Vagina (tissue), 2 donors: ENCODE measurements at regions not wholly inside any gene's neighbourhood (a gene's known extent, or its start where the extent isn't known, plus 50 kb on each side); places are given as distances from the start of the nearest gene placed in this dataset.

Experiments used
- DNase-seq, 2 donors: peaks; one replicate each; pipeline ENCODE4 v3.0.0-alpha.2; 2017; ENCODE audit errors: extremely low spot score in 2 of 2
- H3K27ac ChIP-seq: fragments of 200-600 bp; sonication (generic); one replicate; pipeline ENCODE4 v1.5.1; 2019
- H3K27me3 ChIP-seq: fragments of 200-600 bp; sonication (generic); one replicate; pipeline ENCODE4 v1.5.1; 2019
- H3K36me3 ChIP-seq, 2 donors: fragments of 200-600 bp; sonication (generic); one replicate each; pipeline ENCODE4 v1.5.1; 2017 to 2019
- H3K4me1 ChIP-seq: fragments of 200-600 bp; sonication (generic); one replicate; pipeline ENCODE4 v1.5.1; 2019
- H3K4me3 ChIP-seq, 2 donors: fragments of 200-600 bp; sonication (generic); 1 replicate in 1 of 2; 2 replicates in 1 of 2; pipeline ENCODE4 v1.5.1; 2016 to 2019
- H3K9me3 ChIP-seq: fragments of 200-600 bp; sonication (generic); one replicate; pipeline ENCODE4 v1.5.1; 2019
- POLR2A ChIP-seq, 2 donors: fragments of 450-650 bp; IDR thresholded peaks; one replicate each; pipeline ENCODE4 v1.6.1; 2017; ENCODE audit warnings: antibody characterized with exemption in 2 of 2, mild to moderate bottlenecking in 2 of 2, moderate library complexity in 2 of 2
- POLR2AphosphoS5 ChIP-seq, 2 donors: sonication (generic); formaldehyde crosslinking; IDR thresholded peaks; one replicate each; pipeline ENCODE4 v1.9.0; 2017; ENCODE audit warnings: antibody characterized with exemption in 2 of 2, mild to moderate bottlenecking in 2 of 2, low read depth in 1 of 2; ENCODE audit not compliant: insufficient read depth in 1 of 2
- intact Hi-C: fragments of 100-400 bp; cut with DNase I; formaldehyde crosslinking; loops from one replicate; pipeline ENCODE4 v1.15.1; 2023
- TF ChIP-seq, protein P1 (sequence below), 3 experiments: fragments of 450-650 bp in 2 of 3; fragments of 200-600 bp in 1 of 3; sonication (generic) in 1 of 3; IDR thresholded peaks; one replicate each; pipeline ENCODE4 v1.5.1; 2017 to 2019; ENCODE audit warnings: antibody characterized with exemption in 3 of 3, mild to moderate bottlenecking in 2 of 3, moderate library complexity in 2 of 3

DNA sequence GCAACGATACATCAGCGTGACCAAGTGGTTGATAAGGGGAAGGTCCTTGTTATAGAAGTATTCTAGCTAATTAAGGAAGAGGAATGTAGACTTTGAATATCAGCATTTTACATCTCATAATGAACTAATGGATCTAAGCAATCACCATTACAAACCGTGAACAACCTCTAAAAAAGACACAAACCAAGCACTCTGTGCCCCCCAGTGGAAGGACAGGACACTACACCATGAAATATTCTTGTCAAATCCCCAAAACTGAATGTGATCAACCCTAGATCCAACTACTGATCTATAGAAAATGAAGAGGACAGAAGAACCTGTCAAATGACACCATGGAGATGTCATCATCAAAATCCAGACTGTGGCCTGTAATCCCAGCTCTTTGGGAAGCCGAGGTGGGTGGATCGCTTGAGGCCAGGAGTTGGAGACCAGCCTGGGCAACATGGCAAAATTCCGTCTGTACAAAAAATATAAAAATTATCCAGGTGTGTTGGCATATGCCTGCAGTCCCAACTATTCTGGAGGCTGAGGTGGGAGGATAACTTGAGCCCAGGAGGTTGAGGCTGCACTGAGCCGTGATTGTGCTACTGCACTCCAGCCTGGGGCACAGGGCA lies 111.3 kb upstream of the CARD11 start:
- intact Hi-C loops = loop anchor here (10.0 kb wide), 1 partner anchor 270 kb away; no protein-coding TSS in a partner anchor

DNA sequence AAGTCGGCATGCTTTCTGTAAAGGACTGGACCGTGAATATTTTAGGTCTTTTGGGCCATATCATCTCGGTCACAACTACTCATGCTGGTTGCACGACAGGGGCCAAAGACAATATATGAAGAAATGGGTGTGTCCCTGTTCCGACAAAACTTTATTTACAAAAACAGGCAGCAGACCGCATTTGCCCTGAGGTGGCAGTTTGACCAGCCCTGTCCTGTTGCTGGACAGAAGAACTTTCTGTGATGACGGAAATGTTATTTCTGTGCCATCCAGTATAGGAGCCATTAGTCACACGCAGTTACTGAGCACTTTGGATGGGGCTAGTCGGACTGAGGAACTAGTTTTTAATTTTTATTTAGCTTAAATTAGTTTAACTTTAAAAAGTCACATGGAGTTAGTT lies 112.8 kb upstream of the CARD11 start:
- H3K9me3 ChIP-seq = no peaks in the 10 kb centered on the region
- intact Hi-C loops = loop anchor here (10.0 kb wide), 1 partner anchor 272 kb away; no protein-coding TSS in a partner anchor
- TF ChIP-seq POLR2A (IDR thresholded peaks at IDR 0.05) = no peak
- TF ChIP-seq, protein P1, sequence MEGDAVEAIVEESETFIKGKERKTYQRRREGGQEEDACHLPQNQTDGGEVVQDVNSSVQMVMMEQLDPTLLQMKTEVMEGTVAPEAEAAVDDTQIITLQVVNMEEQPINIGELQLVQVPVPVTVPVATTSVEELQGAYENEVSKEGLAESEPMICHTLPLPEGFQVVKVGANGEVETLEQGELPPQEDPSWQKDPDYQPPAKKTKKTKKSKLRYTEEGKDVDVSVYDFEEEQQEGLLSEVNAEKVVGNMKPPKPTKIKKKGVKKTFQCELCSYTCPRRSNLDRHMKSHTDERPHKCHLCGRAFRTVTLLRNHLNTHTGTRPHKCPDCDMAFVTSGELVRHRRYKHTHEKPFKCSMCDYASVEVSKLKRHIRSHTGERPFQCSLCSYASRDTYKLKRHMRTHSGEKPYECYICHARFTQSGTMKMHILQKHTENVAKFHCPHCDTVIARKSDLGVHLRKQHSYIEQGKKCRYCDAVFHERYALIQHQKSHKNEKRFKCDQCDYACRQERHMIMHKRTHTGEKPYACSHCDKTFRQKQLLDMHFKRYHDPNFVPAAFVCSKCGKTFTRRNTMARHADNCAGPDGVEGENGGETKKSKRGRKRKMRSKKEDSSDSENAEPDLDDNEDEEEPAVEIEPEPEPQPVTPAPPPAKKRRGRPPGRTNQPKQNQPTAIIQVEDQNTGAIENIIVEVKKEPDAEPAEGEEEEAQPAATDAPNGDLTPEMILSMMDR (IDR thresholded peaks at IDR 0.05) = no peak
- no peak for TF ChIP-seq POLR2AphosphoS5 (IDR thresholded peaks at IDR 0.05; ENCODE audit: insufficient read depth in 1 of 2, low read depth in 1 of 2)
- no peaks in the 10 kb centered on the region for H3K27me3 ChIP-seq
- no peak overlapping the region for H3K27ac ChIP-seq
- no peaks in the 10 kb centered on the region for H3K36me3 ChIP-seq
- no peak for DNase-seq
- H3K4me1 ChIP-seq = no peaks in the 10 kb centered on the region
- H3K4me3 ChIP-seq = no peak overlapping the region

More for the DNA sequence above, 111.3 kb upstream of the CARD11 start:
- H3K36me3 ChIP-seq = no peaks in the 10 kb centered on the region
- H3K27me3 ChIP-seq = no peaks in the 10 kb centered on the region
- no peak overlapping the region for H3K4me3 ChIP-seq
- H3K4me1 ChIP-seq = no peaks in the 10 kb centered on the region
- DNase-seq = no peak
- no peak for TF ChIP-seq POLR2AphosphoS5 (IDR thresholded peaks at IDR 0.05; ENCODE audit: insufficient read depth in 1 of 2, low read depth in 1 of 2)
- TF ChIP-seq, protein P1 (IDR thresholded peaks at IDR 0.05) = peak in 2 of 3 experiments; percentile 14 to 49
- H3K9me3 ChIP-seq = no peaks in the 10 kb centered on the region
- H3K27ac ChIP-seq = no peak overlapping the region

DNA sequence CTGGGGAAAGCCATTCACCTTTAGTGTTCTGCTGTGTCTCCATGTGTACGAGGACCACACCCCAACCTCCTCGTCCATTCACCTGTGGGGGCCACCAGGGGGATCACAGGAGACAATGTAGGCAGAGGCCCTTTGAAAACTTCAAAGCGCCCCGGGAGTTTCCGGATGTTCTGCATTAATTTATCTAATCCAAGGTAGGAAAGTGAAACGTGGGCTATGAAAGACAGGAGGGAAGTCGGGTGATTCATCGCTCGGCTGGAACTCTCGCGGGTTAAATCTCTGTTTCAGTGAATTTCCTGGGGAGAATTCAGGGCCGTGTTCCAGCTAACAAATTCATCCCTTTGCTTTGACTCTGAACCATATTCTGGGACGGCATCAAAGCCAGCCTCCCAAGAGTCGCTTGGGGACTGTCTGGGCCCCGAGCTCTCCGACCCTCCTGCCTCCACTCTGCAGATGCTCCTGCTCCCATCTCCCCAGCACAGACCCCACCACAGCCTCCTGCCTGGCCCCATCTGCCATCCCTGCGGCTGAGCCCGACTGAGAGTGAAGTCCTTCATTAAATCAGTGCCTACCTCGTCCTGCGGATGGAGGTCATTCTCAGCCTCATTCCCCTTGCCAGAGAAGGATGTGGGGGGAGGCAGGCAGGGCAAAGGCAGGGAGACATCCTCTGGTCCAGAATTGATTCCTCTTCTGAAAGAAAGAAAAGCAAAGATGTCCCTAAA lies 114.1 kb upstream of the CARD11 start:
- intact Hi-C loops = loop anchor here (10.0 kb wide), 1 partner anchor 273 kb away; no protein-coding TSS in a partner anchor
- no peak for TF ChIP-seq POLR2A (IDR thresholded peaks at IDR 0.05)
- TF ChIP-seq, protein P1 (IDR thresholded peaks at IDR 0.05) = no peak
- no peak for TF ChIP-seq POLR2AphosphoS5 (IDR thresholded peaks at IDR 0.05; ENCODE audit: insufficient read depth in 1 of 2, low read depth in 1 of 2)
- H3K36me3 ChIP-seq = no peaks in the 10 kb centered on the region
- H3K4me3 ChIP-seq = peak overlapping the region; percentile 34 to 38
- peak overlapping the region; percentile 86 for H3K27ac ChIP-seq
- DNase-seq = no peak
- no peaks in the 10 kb centered on the region for H3K9me3 ChIP-seq
- H3K27me3 ChIP-seq = no peaks in the 10 kb centered on the region
- H3K4me1 ChIP-seq = no peaks in the 10 kb centered on the region

DNA sequence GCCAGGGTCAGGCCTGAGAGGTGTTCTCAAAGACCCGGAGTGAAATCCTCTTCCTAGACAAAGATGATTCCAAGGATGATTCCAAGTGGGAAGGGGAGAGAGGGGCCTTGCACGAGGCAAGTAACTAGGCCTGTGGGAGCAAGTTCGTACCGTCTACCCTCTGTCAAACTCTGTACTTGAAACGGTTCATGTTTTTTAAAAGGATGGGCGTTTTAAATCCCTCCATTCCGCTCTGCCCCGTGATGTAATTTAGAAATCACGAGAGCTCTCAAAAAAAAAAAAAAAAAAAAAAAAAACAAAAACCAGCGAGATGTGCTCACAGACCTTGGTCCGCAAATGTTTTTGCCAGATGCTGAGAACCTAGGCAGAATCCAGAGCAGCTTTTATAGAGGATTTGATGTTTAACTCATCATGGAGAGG lies 114.7 kb upstream of the CARD11 start:
- Histone ChIP-seq H3K9me3 (no peaks in the 10 kb centered on the region), H3K27ac (peak overlapping the region; percentile 86), H3K27me3 (no peaks in the 10 kb centered on the region), H3K4me1 (no peaks in the 10 kb centered on the region), H3K36me3 (no peaks in the 10 kb centered on the region), H3K4me3 (peak overlapping the region; percentile 34 to 38)
- TF ChIP-seq, protein P1 (IDR thresholded peaks at IDR 0.05) = no peak
- no peak for TF ChIP-seq POLR2AphosphoS5 (IDR thresholded peaks at IDR 0.05; ENCODE audit: insufficient read depth in 1 of 2, low read depth in 1 of 2)
- TF ChIP-seq POLR2A (IDR thresholded peaks at IDR 0.05) = no peak
- intact Hi-C loops = loop anchor here (10.0 kb wide), 1 partner anchor 274 kb away; no protein-coding TSS in a partner anchor
- no peak for DNase-seq
